GM21381 (cell line): ENCODE measurements at regions not wholly inside any gene's neighbourhood (a gene's known extent, or its start where the extent isn't known, plus 50 kb on each side); places are given as distances from the start of the nearest gene placed in this dataset.

ENCODE experiments used
- ATAC-seq: cut with Tn5 transposase; IDR thresholded peaks from one replicate; pipeline ENCODE4 v1.9.1; 2021; ENCODE audit warnings: mild to moderate bottlenecking, moderate library complexity; ENCODE audit not compliant: unreplicated experiment

- no peak for ATAC-seq
Measured at GRCh38 chrX:7789200-7789599, 53.8 kb upstream of the VCX start.

GRCh38 chrX:7788334-7788733 is 54.6 kb upstream of the VCX start:
- no peak for ATAC-seq

GRCh38 chrX:7787714-7788113 is 55.3 kb upstream of the VCX start:
- ATAC-seq: no peak

GRCh38 chrX:7784580-7784979 is 58.4 kb upstream of the VCX start:
- no peak for ATAC-seq

- no peak for ATAC-seq
Measured at GRCh38 chrX:7779644-7780043, 63.3 kb upstream of the VCX start.

- ATAC-seq: no peak
Measured at GRCh38 chrX:7775987-7776386, 67.0 kb upstream of the VCX start.

GRCh38 chrX:7771788-7772438 is 71.1 kb upstream of the VCX start:
- ATAC-seq: no peak

GRCh38 chrX:7759830-7760229 is 83.1 kb upstream of the VCX start:
- no peak for ATAC-seq

GRCh38 chrX:7746856-7747255 is 96.1 kb upstream of the VCX start:
- ATAC-seq: no peak

GRCh38 chrX:7730071-7730470 is 112.9 kb upstream of the VCX start:
- ATAC-seq: no peak

GRCh38 chrX:7720519-7720918 is 122.5 kb upstream of the VCX start:
- ATAC-seq: no peak

GRCh38 chrX:7714351-7714750 is 128.6 kb upstream of the VCX start:
- no peak for ATAC-seq

GRCh38 chrX:7711167-7711566 is 131.8 kb upstream of the VCX start:
- ATAC-seq: no peak

- ATAC-seq: no peak
Measured at GRCh38 chrX:7709845-7710244, 133.1 kb upstream of the VCX start.

GRCh38 chrX:7706032-7706431 is 136.9 kb upstream of the VCX start:
- no peak for ATAC-seq

GRCh38 chrX:7704205-7704604 is 138.8 kb upstream of the VCX start:
- ATAC-seq: no peak

GRCh38 chrX:7698248-7698647 is 144.7 kb upstream of the VCX start:
- ATAC-seq: no peak

GRCh38 chrX:7690842-7691241 is 152.1 kb upstream of the VCX start:
- ATAC-seq: no peak

GRCh38 chrX:7689791-7690412 is 153.1 kb upstream of the VCX start:
- no peak for ATAC-seq

GRCh38 chrX:7680181-7680580 is 162.8 kb upstream of the VCX start:
- no peak for ATAC-seq

GRCh38 chrX:7654316-7654715 is 188.7 kb upstream of the VCX start:
- ATAC-seq: no peak

- no peak for ATAC-seq
Measured at GRCh38 chrX:7647831-7648230, 195.1 kb upstream of the VCX start.

GRCh38 chrX:7641141-7641540 is 201.8 kb upstream of the VCX start:
- ATAC-seq: no peak
